ENCODE measurements at regions not wholly inside any gene's neighbourhood (a gene's known extent, or its start where the extent isn't known, plus 50 kb on each side); places are given as distances from the start of the nearest gene placed in this dataset.
"Not testable (repeated sequence)": the region's sequence is repeated elsewhere in the genome, so short reads cannot be mapped to it uniquely, and the experiment has no call there.

DNA sequence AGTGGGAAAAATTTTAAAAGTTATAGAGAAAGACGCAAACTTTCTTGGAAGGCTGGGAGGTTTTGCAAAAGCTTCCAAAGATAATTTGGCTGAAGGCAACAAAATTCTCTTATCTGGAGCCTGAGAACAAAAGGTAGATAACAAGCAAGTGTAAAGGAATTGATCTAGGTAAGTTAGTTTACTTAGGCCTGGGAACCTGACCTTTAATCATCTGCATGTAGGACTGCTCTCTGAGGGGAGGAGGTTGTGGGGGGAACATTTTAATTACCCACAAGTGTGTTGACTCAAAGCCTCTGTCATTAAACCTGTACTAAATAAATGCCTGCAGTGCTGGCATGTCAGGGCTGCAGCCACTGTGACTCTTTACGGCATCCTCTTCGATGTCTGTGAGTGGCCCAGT is 532.3 kb upstream of the SLITRK5 start:
- H3K36me3 ChIP-seq (ENCODE audit: insufficient read depth, low read length) = no peaks in the 10 kb centered on the region
- H3K9ac ChIP-seq (ENCODE audit: low read length) = no peak overlapping the region
- H3K27ac ChIP-seq (ENCODE audit: low read depth, low read length) = no peak overlapping the region
- H3K9me3 ChIP-seq (ENCODE audit: low read length) = no peaks in the 10 kb centered on the region
- no peak overlapping the region for H3K4me3 ChIP-seq (ENCODE audit: low read depth in 1 of 2, low read length in 2 of 2)
- H3K27me3 ChIP-seq (ENCODE audit: control insufficient read depth in 1 of 2, insufficient read depth in 2 of 2, low read length in 2 of 2) = no peaks in the 10 kb centered on the region
- H3K4me1 ChIP-seq (ENCODE audit: insufficient read depth, low read length) = no peaks in the 10 kb centered on the region

GRCh38 chr13:87147076-87147475 is 524.1 kb upstream of the SLITRK5 start:
- Histone ChIP-seq H3K4me3 (ENCODE audit: low read depth in 1 of 2, low read length in 2 of 2) (no peak overlapping the region), H3K9me3 (ENCODE audit: low read length) (no peaks in the 10 kb centered on the region), H3K9ac (ENCODE audit: low read length) (no peak overlapping the region), H3K27me3 (ENCODE audit: control insufficient read depth in 1 of 2, insufficient read depth in 2 of 2, low read length in 2 of 2) (no peaks in the 10 kb centered on the region), H3K36me3 (ENCODE audit: insufficient read depth, low read length) (no peaks in the 10 kb centered on the region), H3K4me1 (ENCODE audit: insufficient read depth, low read length) (no peaks in the 10 kb centered on the region), H3K27ac (ENCODE audit: low read depth, low read length) (no peak overlapping the region)

DNA sequence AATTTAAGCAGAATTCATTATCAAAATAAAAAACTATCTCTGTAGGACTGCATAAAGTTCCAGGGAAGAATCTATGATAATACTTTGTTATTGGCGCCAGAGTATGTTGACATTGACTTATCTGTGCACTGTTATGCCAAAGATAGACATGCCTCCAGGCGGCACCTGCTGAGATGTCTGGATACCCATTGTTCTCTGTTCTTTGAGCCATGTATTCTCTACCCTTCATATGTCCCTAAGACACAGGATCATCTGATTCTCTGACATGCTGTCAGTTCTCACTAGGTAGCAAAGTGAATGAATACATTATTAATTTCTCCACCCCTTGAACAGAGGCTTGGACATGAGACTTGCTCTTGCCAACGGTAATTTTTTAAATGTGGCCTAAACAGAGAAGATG is 517.8 kb upstream of the SLITRK5 start:
- Histone ChIP-seq H3K4me1 (ENCODE audit: insufficient read depth, low read length) (no peaks in the 10 kb centered on the region), H3K4me3 (ENCODE audit: low read depth in 1 of 2, low read length in 2 of 2) (no peak overlapping the region), H3K27ac (ENCODE audit: low read depth, low read length) (no peak overlapping the region), H3K27me3 (ENCODE audit: control insufficient read depth in 1 of 2, insufficient read depth in 2 of 2, low read length in 2 of 2) (no peaks in the 10 kb centered on the region), H3K9me3 (ENCODE audit: low read length) (no peaks in the 10 kb centered on the region), H3K9ac (ENCODE audit: low read length) (no peak overlapping the region), H3K36me3 (ENCODE audit: insufficient read depth, low read length) (no peaks in the 10 kb centered on the region)

DNA sequence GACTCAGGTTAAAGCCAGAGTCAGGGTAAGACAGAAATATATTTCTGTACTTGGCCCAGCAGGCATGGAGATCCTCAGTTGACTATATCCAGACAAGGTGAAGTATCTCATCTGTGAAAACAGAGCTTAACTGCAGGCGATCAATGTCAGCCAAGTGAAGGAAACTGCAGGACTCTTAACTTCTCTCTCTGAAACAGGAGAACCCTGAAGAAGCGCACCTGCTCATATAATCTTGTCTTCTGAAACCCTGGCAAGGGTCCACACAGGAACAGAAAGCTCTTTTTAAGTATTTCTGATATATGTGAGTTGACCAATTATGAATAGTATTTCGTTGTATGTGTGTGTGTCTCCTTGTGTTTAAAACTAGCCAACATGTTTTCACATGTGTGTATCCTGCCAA is 504.8 kb upstream of the SLITRK5 start:
- H3K9me3 ChIP-seq (ENCODE audit: low read length) = no peaks in the 10 kb centered on the region
- no peaks in the 10 kb centered on the region for H3K36me3 ChIP-seq (ENCODE audit: insufficient read depth, low read length)
- H3K4me3 ChIP-seq (ENCODE audit: low read depth in 1 of 2, low read length in 2 of 2) = no peak overlapping the region
- no peak overlapping the region for H3K27ac ChIP-seq (ENCODE audit: low read depth, low read length)
- H3K4me1 ChIP-seq (ENCODE audit: insufficient read depth, low read length) = no peaks in the 10 kb centered on the region
- H3K9ac ChIP-seq (ENCODE audit: low read length) = no peak overlapping the region
- no peaks in the 10 kb centered on the region for H3K27me3 ChIP-seq (ENCODE audit: control insufficient read depth in 1 of 2, insufficient read depth in 2 of 2, low read length in 2 of 2)

GRCh38 chr13:87168390-87168789 is 502.8 kb upstream of the SLITRK5 start:
- no peak overlapping the region for H3K27ac ChIP-seq (ENCODE audit: low read depth, low read length)
- H3K27me3 ChIP-seq (ENCODE audit: control insufficient read depth in 1 of 2, insufficient read depth in 2 of 2, low read length in 2 of 2) = no peaks in the 10 kb centered on the region
- no peaks in the 10 kb centered on the region for H3K4me1 ChIP-seq (ENCODE audit: insufficient read depth, low read length)
- H3K9ac ChIP-seq (ENCODE audit: low read length) = no peak overlapping the region
- no peaks in the 10 kb centered on the region for H3K36me3 ChIP-seq (ENCODE audit: insufficient read depth, low read length)
- no peak overlapping the region for H3K4me3 ChIP-seq (ENCODE audit: low read depth in 1 of 2, low read length in 2 of 2)
- no peaks in the 10 kb centered on the region for H3K9me3 ChIP-seq (ENCODE audit: low read length)

GRCh38 chr13:87169337-87169736 is 501.8 kb upstream of the SLITRK5 start:
- Histone ChIP-seq H3K9ac (ENCODE audit: low read length) (no peak overlapping the region), H3K27me3 (ENCODE audit: control insufficient read depth in 1 of 2, insufficient read depth in 2 of 2, low read length in 2 of 2) (no peaks in the 10 kb centered on the region), H3K36me3 (ENCODE audit: insufficient read depth, low read length) (no peaks in the 10 kb centered on the region), H3K4me1 (ENCODE audit: insufficient read depth, low read length) (no peaks in the 10 kb centered on the region), H3K4me3 (ENCODE audit: low read depth in 1 of 2, low read length in 2 of 2) (no peak overlapping the region), H3K9me3 (ENCODE audit: low read length) (no peaks in the 10 kb centered on the region), H3K27ac (ENCODE audit: low read depth, low read length) (no peak overlapping the region)

GRCh38 chr13:87172166-87172835 is 498.9 kb upstream of the SLITRK5 start:
- no peaks in the 10 kb centered on the region for H3K27me3 ChIP-seq (ENCODE audit: control insufficient read depth in 1 of 2, insufficient read depth in 2 of 2, low read length in 2 of 2)
- H3K9me3 ChIP-seq (ENCODE audit: low read length) = no peaks in the 10 kb centered on the region
- H3K27ac ChIP-seq (ENCODE audit: low read depth, low read length) = no peak overlapping the region
- no peak overlapping the region for H3K9ac ChIP-seq (ENCODE audit: low read length)
- no peaks in the 10 kb centered on the region for H3K36me3 ChIP-seq (ENCODE audit: insufficient read depth, low read length)
- no peaks in the 10 kb centered on the region for H3K4me1 ChIP-seq (ENCODE audit: insufficient read depth, low read length)
- no peak overlapping the region for H3K4me3 ChIP-seq (ENCODE audit: low read depth in 1 of 2, low read length in 2 of 2)

- H3K36me3 ChIP-seq (ENCODE audit: insufficient read depth, low read length); H3K4me1 ChIP-seq (ENCODE audit: insufficient read depth, low read length); H3K9me3 ChIP-seq (ENCODE audit: low read length); H3K4me3 ChIP-seq (ENCODE audit: low read depth in 1 of 2, low read length in 2 of 2); H3K27ac ChIP-seq (ENCODE audit: low read depth, low read length); H3K27me3 ChIP-seq (ENCODE audit: control insufficient read depth in 1 of 2, insufficient read depth in 2 of 2, low read length in 2 of 2); H3K9ac ChIP-seq (ENCODE audit: low read length): not testable (repeated sequence)
Observed at GRCh38 chr13:87185138-87185537, 486.0 kb upstream of the SLITRK5 start.

DNA sequence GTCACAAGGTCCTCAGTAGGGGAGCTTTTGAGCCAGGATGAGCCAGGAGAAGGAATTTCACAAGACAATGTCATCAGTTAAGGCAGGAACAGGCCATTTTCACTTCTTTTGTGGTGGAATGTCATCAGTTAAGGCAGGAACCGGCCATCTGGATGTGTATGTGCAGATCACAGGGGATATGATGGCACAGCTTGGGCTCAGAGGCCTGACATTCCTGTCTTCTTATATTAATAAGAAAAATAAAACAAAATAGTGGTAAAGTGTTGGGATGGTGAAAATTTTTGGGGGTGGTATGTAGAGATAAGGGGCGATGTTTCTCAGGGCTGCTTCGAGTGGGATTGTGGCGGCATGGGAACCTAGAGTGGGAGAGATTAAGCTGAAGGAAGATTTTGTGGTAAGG is 484.5 kb upstream of the SLITRK5 start:
- not testable (repeated sequence) for H3K4me3 ChIP-seq (ENCODE audit: low read depth in 1 of 2, low read length in 2 of 2); H3K36me3 ChIP-seq (ENCODE audit: insufficient read depth, low read length); H3K9me3 ChIP-seq (ENCODE audit: low read length); H3K27ac ChIP-seq (ENCODE audit: low read depth, low read length); H3K4me1 ChIP-seq (ENCODE audit: insufficient read depth, low read length); H3K9ac ChIP-seq (ENCODE audit: low read length); H3K27me3 ChIP-seq (ENCODE audit: control insufficient read depth in 1 of 2, insufficient read depth in 2 of 2, low read length in 2 of 2)

DNA sequence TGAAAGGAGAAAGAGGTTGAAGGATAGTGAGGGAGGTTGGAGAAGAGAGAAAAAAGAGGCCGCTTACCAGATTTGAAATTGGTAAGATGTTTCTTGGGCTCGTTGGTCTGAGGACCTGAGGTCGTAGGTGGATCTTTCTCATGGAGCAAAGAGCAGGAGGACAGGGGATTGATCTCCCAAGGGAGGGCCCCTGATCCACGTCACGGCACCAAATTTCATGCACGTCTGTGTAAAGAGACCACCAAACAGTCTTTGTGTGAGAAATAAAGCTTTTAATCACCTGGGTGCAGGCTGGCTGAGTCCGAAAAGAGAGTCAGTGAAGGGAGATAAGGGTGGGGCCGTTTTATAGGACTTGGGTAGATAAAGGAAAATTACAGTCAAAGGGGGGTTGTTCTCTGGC is 479.7 kb upstream of the SLITRK5 start:
- not testable (repeated sequence) for H3K36me3 ChIP-seq (ENCODE audit: insufficient read depth, low read length); H3K4me1 ChIP-seq (ENCODE audit: insufficient read depth, low read length); H3K4me3 ChIP-seq (ENCODE audit: low read depth in 1 of 2, low read length in 2 of 2); H3K9me3 ChIP-seq (ENCODE audit: low read length); H3K27ac ChIP-seq (ENCODE audit: low read depth, low read length); H3K27me3 ChIP-seq (ENCODE audit: control insufficient read depth in 1 of 2, insufficient read depth in 2 of 2, low read length in 2 of 2); H3K9ac ChIP-seq (ENCODE audit: low read length)

- H3K4me3 ChIP-seq (ENCODE audit: low read depth in 1 of 2, low read length in 2 of 2) = no peak overlapping the region
- H3K27ac ChIP-seq (ENCODE audit: low read depth, low read length) = no peak overlapping the region
- no peaks in the 10 kb centered on the region for H3K4me1 ChIP-seq (ENCODE audit: insufficient read depth, low read length)
- H3K27me3 ChIP-seq (ENCODE audit: control insufficient read depth in 1 of 2, insufficient read depth in 2 of 2, low read length in 2 of 2) = no peaks in the 10 kb centered on the region
- H3K36me3 ChIP-seq (ENCODE audit: insufficient read depth, low read length) = no peaks in the 10 kb centered on the region
- no peak overlapping the region for H3K9ac ChIP-seq (ENCODE audit: low read length)
- H3K9me3 ChIP-seq (ENCODE audit: low read length) = no peaks in the 10 kb centered on the region
Observed at GRCh38 chr13:87198371-87198770, 472.8 kb upstream of the SLITRK5 start.

DNA sequence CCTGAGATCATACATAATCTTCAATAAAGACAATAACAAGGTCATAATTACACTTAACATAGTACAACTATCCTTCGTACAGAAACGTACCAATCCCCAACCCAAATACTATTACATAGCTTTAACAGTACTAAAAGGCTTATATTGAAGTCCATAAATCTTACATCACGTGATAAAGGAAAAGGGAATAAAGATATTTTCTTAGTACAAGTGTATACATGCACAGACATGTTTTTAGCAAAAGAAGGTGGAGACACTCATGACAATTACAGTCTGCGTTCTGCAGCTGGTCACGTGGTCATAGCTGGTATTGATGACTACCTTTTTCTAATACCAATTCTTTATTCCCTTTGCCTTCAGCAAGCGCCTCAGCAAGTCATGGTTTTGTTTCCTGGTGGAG is 464.5 kb upstream of the SLITRK5 start:
- H3K4me1 ChIP-seq (ENCODE audit: insufficient read depth, low read length) = no peaks in the 10 kb centered on the region
- H3K27me3 ChIP-seq (ENCODE audit: control insufficient read depth in 1 of 2, insufficient read depth in 2 of 2, low read length in 2 of 2) = no peaks in the 10 kb centered on the region
- H3K4me3 ChIP-seq (ENCODE audit: low read depth in 1 of 2, low read length in 2 of 2) = no peak overlapping the region
- no peaks in the 10 kb centered on the region for H3K9me3 ChIP-seq (ENCODE audit: low read length)
- no peaks in the 10 kb centered on the region for H3K36me3 ChIP-seq (ENCODE audit: insufficient read depth, low read length)
- H3K27ac ChIP-seq (ENCODE audit: low read depth, low read length) = no peak overlapping the region
- no peak overlapping the region for H3K9ac ChIP-seq (ENCODE audit: low read length)

Measured in muscle layer of colon (tissue), 2 donors.